ENCODE measurements at regions not wholly inside any gene's neighbourhood (a gene's known extent, or its start where the extent isn't known, plus 50 kb on each side); places are given as distances from the start of the nearest gene placed in this dataset.

DNA sequence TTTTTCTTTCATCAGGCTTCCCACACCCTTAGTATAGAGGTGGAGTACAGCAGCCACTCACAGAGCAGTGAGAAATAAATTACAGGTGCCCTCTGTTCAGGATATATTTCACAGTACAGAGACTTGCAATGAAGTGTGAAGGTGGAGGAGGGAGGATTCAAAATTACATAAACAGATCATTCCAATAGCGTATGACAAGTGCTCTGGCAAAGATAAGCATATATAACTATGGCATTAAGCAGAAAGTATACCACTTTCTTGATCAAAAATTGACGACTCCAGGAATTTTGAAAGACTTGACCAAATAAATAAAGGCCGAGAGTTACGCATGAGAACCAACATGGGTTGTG is 108.7 kb downstream of the GPX5 start:
- H3K4me3 ChIP-seq, result peak overlapping the region; percentile 46; the same call in 1 of the 2 replicates
- H3K4me1 ChIP-seq (replicated peaks; ENCODE audit: insufficient read depth), result no peaks in the 10 kb centered on the region
- no peak overlapping the region for H3K27ac ChIP-seq
- H3F3A ChIP-seq (ENCODE audit: insufficient read depth, low read depth), result no peaks in the 10 kb centered on the region
- no peak overlapping the region; the same call in 1 of the 2 replicates for H2AFZ ChIP-seq
- intact Hi-C loops (cut with micrococcal nuclease; ENCODE audit: unreplicated experiment), result no loop called here
- CTCF ChIA-PET, result interaction anchor here (0.7 kb wide), 1 partner anchor 10 kb away, joined by 7 read pairs; no protein-coding TSS in a partner anchor
- H3K4me2 ChIP-seq, result peak overlapping the region; percentile 72
- DNase-seq, result no peak
- H3K9me3 ChIP-seq (ENCODE audit: insufficient read depth, low read depth), result no peaks in the 10 kb centered on the region
- TF ChIP-seq EZH2 (IDR thresholded peaks at IDR 0.05; ENCODE audit: low read depth), result no peak
- TF ChIP-seq, protein P1, sequence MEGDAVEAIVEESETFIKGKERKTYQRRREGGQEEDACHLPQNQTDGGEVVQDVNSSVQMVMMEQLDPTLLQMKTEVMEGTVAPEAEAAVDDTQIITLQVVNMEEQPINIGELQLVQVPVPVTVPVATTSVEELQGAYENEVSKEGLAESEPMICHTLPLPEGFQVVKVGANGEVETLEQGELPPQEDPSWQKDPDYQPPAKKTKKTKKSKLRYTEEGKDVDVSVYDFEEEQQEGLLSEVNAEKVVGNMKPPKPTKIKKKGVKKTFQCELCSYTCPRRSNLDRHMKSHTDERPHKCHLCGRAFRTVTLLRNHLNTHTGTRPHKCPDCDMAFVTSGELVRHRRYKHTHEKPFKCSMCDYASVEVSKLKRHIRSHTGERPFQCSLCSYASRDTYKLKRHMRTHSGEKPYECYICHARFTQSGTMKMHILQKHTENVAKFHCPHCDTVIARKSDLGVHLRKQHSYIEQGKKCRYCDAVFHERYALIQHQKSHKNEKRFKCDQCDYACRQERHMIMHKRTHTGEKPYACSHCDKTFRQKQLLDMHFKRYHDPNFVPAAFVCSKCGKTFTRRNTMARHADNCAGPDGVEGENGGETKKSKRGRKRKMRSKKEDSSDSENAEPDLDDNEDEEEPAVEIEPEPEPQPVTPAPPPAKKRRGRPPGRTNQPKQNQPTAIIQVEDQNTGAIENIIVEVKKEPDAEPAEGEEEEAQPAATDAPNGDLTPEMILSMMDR (conservative IDR thresholded peaks at IDR 0.05), result no peak
- H3K36me3 ChIP-seq (ENCODE audit: low read depth), result no peaks in the 10 kb centered on the region
- peaks cover 7% of the 10 kb centered on the region; the same call in 1 of the 2 replicates for H3K27me3 ChIP-seq (ENCODE audit: insufficient read depth, low read depth)
- no TSS peak for BruUV-seq (replicated peaks)
- POLR2A ChIA-PET (ENCODE audit: unreplicated experiment), result no interaction called here
- H4K20me1 ChIP-seq (ENCODE audit: insufficient read depth), result no peaks in the 10 kb centered on the region
- no peaks in the 10 kb centered on the region for H3K9me2 ChIP-seq (ENCODE audit: insufficient read depth)
- H3K79me2 ChIP-seq (ENCODE audit: low read depth), result no peaks in the 10 kb centered on the region

DNA sequence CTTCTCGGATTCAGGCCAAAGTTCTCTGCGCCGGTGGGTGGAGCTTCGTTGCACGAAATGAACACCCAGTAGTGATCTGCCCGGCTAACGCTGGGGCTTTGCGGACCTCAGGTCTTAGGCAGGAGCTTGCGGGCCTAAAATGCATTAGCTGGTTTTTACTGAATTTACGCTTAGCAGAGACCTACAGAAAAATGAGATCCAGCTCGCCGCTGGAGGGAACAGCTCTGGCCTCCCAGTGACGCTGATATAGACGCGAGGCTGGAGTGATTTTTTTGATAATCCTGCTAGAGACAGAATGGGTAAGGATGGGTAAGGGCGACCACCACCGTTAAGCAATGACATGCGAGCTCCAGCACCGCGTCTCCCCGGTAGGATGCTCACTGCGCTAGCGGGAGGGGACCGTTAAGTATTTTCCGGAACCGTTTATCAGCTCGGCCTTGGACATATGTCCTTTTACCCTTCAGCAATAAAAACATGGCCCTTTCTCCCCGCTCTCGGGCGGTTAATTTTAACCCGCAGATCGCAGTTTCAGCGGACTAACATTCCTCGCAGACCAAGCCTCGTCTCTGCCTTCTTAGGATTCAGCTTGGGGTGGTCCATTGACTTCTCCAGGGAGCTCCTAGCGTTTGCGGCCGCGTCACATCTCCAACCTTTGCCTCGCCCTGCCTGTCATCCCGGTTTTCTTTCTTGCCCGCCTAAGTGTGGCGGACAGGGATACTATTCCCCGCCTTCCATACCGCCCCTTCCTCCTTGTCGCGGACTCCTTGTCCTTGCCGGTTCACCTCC is 109.3 kb downstream of the GPX5 start:
- no TSS peak for BruUV-seq (replicated peaks)
- no peaks in the 10 kb centered on the region for H3K4me1 ChIP-seq (replicated peaks; ENCODE audit: insufficient read depth)
- H3F3A ChIP-seq (ENCODE audit: insufficient read depth, low read depth), result no peaks in the 10 kb centered on the region
- H3K9me2 ChIP-seq (ENCODE audit: insufficient read depth), result no peaks in the 10 kb centered on the region
- peak overlapping the region; percentile 73 for H2AFZ ChIP-seq
- no peaks in the 10 kb centered on the region for H3K9me3 ChIP-seq (ENCODE audit: insufficient read depth, low read depth)
- H4K20me1 ChIP-seq (ENCODE audit: insufficient read depth), result no peaks in the 10 kb centered on the region
- peaks cover 7% of the 10 kb centered on the region; the same call in 1 of the 2 replicates for H3K27me3 ChIP-seq (ENCODE audit: insufficient read depth, low read depth)
- no peak overlapping the region for H3K27ac ChIP-seq
- intact Hi-C loops (cut with micrococcal nuclease; ENCODE audit: unreplicated experiment), result no loop called here
- TF ChIP-seq, protein P1 (conservative IDR thresholded peaks at IDR 0.05), result no peak
- TF ChIP-seq EZH2 (IDR thresholded peaks at IDR 0.05; ENCODE audit: low read depth), result no peak
- H3K4me2 ChIP-seq, result peak overlapping the region; percentile 72
- peak overlapping the region; percentile 46; the same call in 1 of the 2 replicates for H3K4me3 ChIP-seq
- no peaks in the 10 kb centered on the region for H3K79me2 ChIP-seq (ENCODE audit: low read depth)
- no peaks in the 10 kb centered on the region for H3K36me3 ChIP-seq (ENCODE audit: low read depth)
- DNase-seq, result peak in 1 of 2 experiments; percentile 20
- POLR2A ChIA-PET (ENCODE audit: unreplicated experiment), result no interaction called here
- CTCF ChIA-PET, result interaction anchor here (0.7 kb wide), 1 partner anchor 9 kb away, joined by 7 read pairs; no protein-coding TSS in a partner anchor

DNA sequence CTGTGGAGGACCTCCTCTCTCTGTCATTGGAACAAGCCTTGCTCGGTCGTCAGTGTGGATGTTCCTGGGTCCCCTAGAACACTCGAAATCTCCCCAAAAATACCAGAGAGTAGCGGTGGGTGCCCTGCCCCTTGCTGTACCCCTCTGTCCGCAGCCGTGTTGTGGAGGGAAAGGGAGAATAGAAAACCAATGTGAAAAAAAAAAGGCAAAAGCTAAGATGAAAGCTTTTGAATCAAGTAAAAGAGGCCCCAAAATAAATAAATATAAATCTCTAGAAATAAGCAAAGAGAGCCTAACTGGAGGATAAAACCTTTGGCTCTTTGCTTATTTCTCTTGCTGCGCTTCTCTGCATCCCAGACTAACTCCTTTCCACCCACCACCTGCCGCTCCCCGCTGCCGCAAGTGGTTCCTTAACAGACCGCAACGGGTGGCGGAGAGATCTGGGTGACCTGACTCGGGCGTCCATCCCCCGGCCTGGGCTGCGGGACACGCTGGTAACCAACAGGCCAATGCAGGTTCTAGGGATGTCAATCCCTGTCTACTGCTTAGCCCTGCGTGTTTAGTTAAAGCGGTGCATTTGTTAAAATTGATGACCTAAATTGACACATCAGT is 110.0 kb downstream of the GPX5 start:
- H2AFZ ChIP-seq, result peak overlapping the region; percentile 73
- no peaks in the 10 kb centered on the region for H3K9me2 ChIP-seq (ENCODE audit: insufficient read depth)
- ChIA-PET CTCF (no interaction called here), POLR2A (ENCODE audit: unreplicated experiment) (no interaction called here)
- TF ChIP-seq EZH2 (IDR thresholded peaks at IDR 0.05; ENCODE audit: low read depth), result no peak
- TF ChIP-seq, protein P1 (conservative IDR thresholded peaks at IDR 0.05), result no peak
- H3K27me3 ChIP-seq (ENCODE audit: insufficient read depth, low read depth), result peaks cover 7% of the 10 kb centered on the region; the same call in 1 of the 2 replicates
- intact Hi-C loops (cut with micrococcal nuclease; ENCODE audit: unreplicated experiment), result no loop called here
- no peaks in the 10 kb centered on the region for H3K36me3 ChIP-seq (ENCODE audit: low read depth)
- no peak for DNase-seq
- H3F3A ChIP-seq (ENCODE audit: insufficient read depth, low read depth), result no peaks in the 10 kb centered on the region
- H3K4me3 ChIP-seq, result peak overlapping the region; percentile 46; the same call in 1 of the 2 replicates
- H3K27ac ChIP-seq, result no peak overlapping the region
- no TSS peak for BruUV-seq (replicated peaks)
- no peaks in the 10 kb centered on the region for H3K9me3 ChIP-seq (ENCODE audit: insufficient read depth, low read depth)
- H3K79me2 ChIP-seq (ENCODE audit: low read depth), result no peaks in the 10 kb centered on the region
- no peaks in the 10 kb centered on the region for H4K20me1 ChIP-seq (ENCODE audit: insufficient read depth)
- H3K4me1 ChIP-seq (replicated peaks; ENCODE audit: insufficient read depth), result no peaks in the 10 kb centered on the region
- peak overlapping the region; percentile 72 for H3K4me2 ChIP-seq

Data from PC-9 (cell line).